ENCODE measurements at regions not wholly inside any gene's neighbourhood (a gene's known extent, or its start where the extent isn't known, plus 50 kb on each side); places are given as distances from the start of the nearest gene placed in this dataset.

- TF ChIP-seq CTCF (IDR thresholded peaks at IDR 0.05) (no peak), POLR2A (IDR thresholded peaks at IDR 0.05) (no peak)
These were observed 545.5 kb upstream of the TBX3 start for GRCh38 chr12:115229517-115229916.

All from thyroid gland (tissue), 4 donors.